GM19025 (cell line): ENCODE measurements at regions not wholly inside any gene's neighbourhood (a gene's known extent, or its start where the extent isn't known, plus 50 kb on each side); places are given as distances from the start of the nearest gene placed in this dataset.
"Not testable (repeated sequence)": the region's sequence is repeated elsewhere in the genome, so short reads cannot be mapped to it uniquely, and the experiment has no call there.

ENCODE experiments used
- ATAC-seq: cut with Tn5 transposase; IDR thresholded peaks from one replicate; pipeline ENCODE4 v1.9.1; 2021; ENCODE audit warnings: mild to moderate bottlenecking, low read depth, moderate library complexity; ENCODE audit not compliant: unreplicated experiment

- ATAC-seq = no peak
Measured at GRCh38 chr3:170814822-170815221, 55.2 kb downstream of the RPL22L1 start.

DNA sequence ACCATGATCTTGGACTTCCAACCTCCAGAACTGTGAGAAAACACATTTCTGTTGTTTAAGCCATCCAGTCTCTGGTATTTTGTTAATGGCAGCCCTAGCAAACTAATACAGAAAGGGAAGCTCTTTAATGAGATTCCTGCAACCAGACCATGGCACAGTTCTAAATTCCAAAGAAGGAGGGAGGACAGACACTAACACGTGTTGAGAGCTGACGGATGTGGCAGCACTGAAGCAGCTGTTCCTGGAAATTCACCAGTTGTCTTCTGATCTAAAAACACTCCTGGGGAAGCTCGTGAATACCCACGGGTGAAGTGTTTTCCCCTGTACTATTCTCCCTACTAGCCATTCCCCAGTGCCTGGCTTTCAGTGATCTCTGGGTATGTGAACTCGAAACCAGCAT lies 56.7 kb downstream of the RPL22L1 start:
- ATAC-seq = no peak

DNA sequence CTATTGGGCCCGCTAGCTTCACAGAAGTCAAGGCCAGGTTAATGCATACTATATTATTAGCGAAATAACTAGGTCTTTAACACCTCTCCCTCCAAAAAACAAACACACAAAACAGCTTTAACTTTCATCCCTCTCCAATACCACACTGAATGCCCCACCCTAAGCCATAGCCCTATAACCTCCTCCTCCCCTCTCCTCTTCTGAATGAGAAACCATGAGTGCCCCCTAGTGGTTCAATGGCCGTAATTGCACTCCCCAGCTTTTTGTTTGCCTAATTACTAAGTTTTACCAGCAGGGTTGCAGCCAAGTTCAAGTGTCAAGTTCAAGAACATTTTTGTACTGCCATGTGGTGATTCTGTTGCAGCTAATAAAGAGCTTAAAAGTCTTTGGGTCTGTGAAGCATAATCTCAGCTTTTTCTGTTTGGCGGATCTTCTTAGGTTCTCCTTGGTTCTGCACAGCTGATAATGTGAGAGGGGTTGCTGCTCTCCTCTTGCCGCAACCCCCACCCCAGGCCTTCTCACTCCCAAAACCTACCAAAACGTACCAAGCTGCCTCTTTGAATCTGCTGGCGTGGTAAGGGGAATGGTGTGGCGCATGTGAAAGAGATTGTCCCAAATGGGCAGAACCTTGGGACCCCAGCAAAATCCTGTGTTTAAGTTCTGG lies 57.9 kb downstream of the RPL22L1 start:
- no peak for ATAC-seq

DNA sequence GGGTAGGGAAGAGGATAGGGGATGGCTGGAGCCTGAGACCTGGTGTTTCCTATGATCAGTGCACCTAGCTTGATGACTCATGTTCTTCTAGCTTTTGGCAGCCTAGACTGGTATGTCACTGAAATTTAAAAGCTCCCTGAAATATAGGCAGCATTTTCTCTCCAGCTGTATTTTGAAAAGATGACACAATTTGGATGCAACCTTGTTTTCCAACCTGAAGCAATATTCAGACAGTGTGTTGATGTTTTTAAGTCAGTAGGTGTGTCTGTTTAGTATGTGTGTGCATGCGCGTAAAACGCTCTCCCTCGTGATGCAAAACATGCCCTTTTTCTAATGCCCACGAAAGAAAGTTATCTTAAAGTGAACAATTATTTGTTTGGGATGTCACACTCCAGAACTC lies 58.5 kb downstream of the RPL22L1 start:
- no peak for ATAC-seq

DNA sequence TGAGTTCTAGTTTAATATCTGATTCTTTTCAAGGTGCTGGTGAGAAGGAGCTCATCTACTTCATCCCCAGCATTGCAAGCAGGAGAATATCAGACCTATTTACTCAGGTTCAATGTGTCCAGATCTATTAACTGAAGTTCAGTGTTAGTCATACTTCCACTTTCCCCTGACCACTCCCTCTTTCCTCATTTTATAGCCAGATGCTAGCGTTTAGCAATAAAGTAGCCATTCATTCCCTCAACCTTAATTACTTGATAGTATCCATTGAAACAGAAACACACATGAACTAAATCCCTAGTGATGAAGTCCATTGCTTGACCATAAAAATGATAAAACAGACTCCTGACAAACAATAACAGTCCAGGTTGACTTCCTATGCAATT lies 60.0 kb downstream of the RPL22L1 start:
- ATAC-seq = no peak

DNA sequence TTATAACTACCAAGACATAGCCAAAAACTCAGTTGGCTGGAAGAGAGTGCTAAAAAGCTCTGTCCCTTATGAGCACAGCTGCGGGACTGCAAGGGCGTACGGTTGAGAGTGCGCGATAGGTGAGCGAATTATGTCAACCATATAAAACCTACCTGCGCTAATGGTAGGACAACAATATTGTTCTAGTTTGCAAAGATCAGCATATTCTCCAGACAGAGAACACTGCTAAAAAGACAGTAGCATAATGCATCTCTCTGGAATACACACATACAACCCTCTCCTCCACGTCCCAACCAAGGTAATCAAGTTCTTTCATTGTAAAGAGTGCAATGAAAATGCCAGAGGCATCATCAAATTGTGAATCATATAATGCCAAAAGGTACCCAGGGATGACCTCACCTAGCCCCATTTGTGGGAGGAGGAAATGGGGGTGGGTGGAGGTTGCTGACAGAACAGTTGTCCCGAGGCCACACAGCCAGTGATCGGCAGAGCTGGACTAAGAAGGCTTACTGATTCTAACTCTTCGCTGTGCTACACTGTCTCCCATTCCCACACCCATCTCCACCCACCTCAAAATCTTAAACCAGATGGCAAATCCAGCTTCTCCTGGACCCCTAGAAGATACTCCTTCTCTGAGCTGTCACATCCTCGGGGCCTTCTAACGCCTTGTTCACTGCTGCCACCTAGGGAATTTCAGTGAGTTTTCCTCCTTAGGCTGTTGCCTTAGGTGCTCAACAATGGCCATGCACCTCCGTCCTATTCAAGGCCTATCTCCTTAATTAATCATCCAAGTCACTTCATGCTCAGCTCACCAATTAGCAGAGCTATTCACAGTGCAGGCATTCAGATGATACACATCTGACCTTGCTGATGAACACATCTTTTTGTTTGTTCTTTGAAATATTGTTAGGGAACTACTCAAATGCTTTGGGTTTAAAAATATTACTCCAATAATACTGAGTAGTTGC lies 60.7 kb downstream of the RPL22L1 start:
- no peak for ATAC-seq

- ATAC-seq = no peak
Measured at GRCh38 chr3:170808041-170808440, 62.0 kb downstream of the RPL22L1 start.

GRCh38 chr3:170806676-170807075 lies 63.3 kb downstream of the RPL22L1 start:
- no peak for ATAC-seq

GRCh38 chr3:170806141-170806540 lies 63.9 kb downstream of the RPL22L1 start:
- no peak for ATAC-seq

GRCh38 chr3:170805296-170805695 lies 64.7 kb downstream of the RPL22L1 start:
- ATAC-seq = not testable (repeated sequence)

DNA sequence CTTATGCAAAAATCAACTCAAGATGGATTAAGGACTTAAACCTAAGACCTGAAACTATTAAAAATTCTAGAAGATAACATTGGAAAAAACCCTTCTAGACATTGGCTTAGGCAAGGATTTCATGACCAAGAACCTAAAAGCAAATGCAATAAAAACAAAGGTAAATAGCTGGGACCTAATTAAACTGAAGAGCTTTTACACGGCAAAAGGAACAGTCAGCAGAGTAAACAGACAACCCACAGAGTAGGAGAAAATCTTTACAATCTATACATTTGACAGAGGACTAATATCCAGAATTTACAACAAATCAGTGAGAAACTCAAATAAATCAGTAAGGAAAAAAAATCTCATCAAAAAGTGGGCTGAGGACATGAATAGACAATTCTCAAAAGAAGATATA lies 65.4 kb downstream of the RPL22L1 start:
- ATAC-seq = not testable (repeated sequence)

DNA sequence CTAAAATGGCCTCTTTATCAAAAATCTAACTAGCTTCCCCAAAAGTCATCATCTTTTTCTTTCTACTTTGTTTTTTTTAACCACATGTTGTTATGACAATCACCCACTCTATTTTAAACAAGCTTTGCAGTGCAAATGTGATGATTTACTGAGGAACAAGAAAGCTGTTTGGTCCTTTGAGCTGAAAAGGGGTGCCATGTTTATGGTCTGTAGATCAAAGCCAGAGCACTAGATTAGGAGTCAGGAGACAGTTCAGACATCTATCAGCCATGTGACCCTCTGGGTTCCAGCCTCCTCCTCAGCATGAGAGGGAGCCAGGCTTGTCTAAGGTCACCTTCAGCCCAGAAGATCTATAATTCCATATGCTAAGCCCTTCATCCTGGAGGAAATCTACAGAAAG lies 65.9 kb downstream of the RPL22L1 start:
- ATAC-seq = no peak

DNA sequence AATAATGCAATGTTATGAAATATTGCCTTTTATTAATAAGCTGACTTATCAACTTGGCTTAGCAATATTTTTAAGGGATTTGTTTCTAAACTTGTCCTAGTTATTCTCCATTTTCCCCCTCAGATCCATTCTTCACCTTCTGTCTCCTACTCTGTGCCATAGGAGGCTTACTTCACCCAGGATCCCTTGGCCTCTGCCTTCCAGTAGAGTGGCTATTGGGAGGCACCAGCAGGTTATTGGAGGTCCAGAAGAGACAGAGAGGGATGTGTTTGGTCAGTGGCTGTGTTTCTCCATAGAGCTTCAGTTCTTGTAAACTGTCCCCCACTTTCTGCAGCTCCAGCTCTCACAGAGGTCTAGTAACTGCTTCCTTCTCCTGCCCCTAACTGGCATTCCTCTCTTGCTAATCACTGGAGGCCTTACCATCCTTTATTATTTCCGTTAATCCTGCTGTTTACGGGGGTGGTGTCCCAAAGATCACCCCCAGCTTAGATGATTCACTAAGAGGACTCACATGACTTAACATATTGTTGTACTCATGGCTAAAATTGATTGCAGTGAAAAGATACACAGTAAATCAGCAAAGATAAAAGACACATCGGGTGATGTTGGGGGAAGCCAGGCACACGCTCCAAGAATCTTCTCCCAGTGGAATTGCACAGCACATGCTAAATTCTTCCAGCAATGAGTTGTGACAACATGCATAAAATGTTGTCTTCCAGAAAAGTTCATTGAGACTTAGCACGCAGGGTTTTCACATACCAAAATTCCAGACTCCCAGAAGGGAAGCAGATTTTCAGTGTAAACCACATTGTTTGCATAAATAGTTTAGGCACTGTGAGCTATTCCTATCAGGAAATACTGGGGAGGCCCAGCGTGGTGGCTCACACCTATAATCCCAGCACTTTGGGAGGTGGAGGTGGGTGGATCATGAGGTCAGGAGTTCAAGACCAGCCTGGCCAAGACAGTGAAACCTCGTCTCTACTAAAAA lies 67.5 kb downstream of the RPL22L1 start:
- ATAC-seq = no peak

- no peak for ATAC-seq
Measured at GRCh38 chr3:170801597-170801996, 68.4 kb downstream of the RPL22L1 start.

DNA sequence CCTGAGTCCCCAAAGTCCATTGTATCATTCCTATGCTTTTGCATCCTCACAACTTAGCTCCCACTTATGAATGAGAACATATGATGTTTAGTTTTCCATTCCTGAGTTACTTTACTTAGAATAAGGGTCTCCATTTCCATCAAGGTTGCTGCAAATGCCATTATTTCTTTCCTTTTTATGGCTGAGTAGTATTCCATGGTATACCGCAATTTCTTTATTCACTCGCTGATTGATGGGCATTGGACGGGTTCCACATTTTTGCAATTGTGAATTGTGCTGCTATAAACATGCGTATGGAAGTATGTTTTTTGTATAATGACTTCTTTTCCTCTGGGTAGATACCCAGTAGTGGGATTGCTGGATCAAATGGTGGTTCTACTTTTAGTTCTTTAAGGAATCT lies 69.7 kb downstream of the RPL22L1 start:
- ATAC-seq = not testable (repeated sequence)

DNA sequence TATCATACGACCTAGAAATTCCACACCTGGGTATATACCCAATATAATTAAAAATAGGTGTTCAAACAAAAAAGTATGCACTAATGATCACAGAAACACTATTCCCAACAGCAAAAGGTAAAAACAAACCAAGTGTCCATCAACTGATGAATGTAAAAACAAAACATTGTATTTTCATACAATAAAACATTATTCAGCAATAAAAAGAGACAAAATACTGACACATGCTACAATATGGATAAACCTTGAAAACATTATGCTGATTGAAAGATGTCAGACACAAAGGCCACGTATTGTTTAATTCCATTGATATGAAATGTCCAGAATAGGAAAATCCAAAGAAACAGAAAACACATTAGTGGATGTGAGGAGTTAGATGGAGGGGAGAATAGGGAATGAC lies 71.0 kb downstream of the RPL22L1 start:
- no peak for ATAC-seq

DNA sequence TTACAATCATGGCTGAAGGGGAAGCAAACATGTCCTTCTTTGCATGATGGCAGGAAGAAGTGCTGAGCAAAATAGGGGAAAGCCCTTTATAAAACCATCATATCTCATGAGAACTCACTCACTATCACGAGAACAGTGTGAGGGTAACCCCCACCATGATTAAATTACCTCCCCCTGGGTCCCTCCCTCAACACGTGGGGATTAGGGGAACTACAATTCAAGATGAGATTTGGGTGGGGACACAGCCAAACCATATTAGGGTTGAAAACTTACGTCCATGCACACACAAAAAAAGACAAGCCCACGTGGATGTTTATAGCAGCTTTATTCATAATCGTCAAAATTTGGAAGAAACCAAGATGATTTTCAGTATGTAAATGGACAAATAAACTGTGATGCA lies 72.3 kb downstream of the RPL22L1 start:
- ATAC-seq = no peak

GRCh38 chr3:170792471-170792870 lies 77.5 kb downstream of the RPL22L1 start:
- ATAC-seq = no peak

DNA sequence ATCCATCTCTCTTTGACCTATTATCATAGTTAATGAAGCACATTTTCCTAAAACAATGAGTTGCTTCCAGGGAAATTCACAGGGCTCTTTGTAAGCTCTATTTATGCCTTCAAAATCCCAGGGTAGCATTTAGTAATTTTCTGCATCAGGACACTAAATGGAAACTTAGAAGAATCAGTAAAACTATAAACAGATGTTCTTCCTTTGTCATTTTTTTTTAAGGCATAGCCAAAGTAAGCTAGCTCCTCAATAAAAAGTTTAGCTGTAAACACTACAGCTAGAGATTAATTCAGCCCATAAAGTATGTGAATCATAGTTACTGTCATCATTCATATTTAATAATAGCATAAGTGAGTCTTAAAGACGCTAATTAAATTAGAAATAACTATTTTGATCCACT lies 79.3 kb downstream of the RPL22L1 start:
- ATAC-seq = no peak

DNA sequence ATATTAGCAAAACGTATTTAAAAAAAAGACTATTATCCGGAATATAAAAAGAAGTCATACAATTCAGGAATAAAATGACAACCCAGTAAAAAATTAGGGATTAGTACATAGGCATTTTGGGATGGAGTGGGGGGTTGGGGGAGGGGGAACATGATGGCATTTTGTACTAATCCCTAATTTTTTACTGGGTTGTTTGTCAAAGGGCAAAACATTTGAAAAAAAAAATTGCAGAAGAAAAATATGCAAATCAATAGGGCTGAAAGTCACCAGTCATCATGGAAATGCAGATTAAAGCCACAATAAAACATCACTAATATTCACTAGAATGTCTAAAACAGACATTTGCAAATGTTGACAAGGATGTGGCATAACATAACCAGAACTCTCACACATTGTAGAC lies 82.5 kb downstream of the RPL22L1 start:
- no peak for ATAC-seq

DNA sequence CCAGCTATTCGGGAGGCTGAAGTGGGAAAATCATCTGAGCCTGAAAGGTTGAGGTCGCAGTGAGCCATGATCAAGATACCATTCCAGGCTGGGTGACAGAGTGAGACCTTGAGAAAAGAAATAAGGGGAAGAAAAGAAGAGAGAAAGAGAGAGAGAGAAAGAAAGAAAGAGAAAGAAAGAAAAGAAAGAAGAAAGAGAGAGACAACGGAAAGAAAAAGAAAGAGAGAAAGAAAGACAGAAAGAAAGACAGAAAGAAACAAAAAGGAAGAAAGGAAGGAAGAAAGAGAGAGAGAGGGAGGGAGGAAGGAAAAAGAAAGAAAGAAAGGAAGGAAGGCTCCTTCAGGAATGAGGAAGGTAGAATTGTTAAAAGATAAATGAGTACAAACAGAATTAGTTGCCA lies 84.5 kb downstream of the RPL22L1 start:
- ATAC-seq = no peak
